ENCODE measurements at regions not wholly inside any gene's neighbourhood (a gene's known extent, or its start where the extent isn't known, plus 50 kb on each side); places are given as distances from the start of the nearest gene placed in this dataset.

DNA sequence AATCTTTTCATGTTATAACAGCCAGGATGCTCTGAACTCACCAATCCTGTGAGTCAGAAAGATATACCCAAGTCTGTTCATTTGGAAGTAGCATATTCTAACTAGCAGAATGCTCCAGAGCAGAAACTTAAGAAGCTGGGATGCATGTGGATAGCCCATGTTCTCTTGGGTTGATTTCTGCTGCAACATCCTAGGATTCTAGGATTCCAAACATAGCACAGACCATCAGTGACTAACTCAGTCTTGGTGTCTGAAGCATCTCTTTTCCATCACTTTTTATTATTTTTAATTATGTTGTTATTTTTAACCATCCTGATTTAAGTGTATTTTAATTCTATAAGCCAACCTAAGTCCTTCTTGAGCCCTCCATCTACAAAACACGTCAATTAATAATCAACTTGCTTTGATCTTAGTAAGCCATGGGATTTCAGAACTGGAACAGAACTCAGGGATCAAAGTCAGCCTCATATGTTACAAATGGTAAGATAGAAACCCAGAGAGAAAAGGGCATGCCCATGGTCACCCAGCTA is 85.4 kb downstream of the OSR1 start:
- ATAC-seq (no peak), DNase-seq (no peak)
- intact Hi-C loops (cut with DNase I): no loop called here
- Histone ChIP-seq H3K4me3 (no peak overlapping the region), H3K4me1 (no peaks in the 10 kb centered on the region), H3K36me3 (no peaks in the 10 kb centered on the region), H3K27me3 (no peaks in the 10 kb centered on the region), H3K27ac (no peak overlapping the region), H3K9me3 (no peaks in the 10 kb centered on the region)
- TF ChIP-seq, protein P1, sequence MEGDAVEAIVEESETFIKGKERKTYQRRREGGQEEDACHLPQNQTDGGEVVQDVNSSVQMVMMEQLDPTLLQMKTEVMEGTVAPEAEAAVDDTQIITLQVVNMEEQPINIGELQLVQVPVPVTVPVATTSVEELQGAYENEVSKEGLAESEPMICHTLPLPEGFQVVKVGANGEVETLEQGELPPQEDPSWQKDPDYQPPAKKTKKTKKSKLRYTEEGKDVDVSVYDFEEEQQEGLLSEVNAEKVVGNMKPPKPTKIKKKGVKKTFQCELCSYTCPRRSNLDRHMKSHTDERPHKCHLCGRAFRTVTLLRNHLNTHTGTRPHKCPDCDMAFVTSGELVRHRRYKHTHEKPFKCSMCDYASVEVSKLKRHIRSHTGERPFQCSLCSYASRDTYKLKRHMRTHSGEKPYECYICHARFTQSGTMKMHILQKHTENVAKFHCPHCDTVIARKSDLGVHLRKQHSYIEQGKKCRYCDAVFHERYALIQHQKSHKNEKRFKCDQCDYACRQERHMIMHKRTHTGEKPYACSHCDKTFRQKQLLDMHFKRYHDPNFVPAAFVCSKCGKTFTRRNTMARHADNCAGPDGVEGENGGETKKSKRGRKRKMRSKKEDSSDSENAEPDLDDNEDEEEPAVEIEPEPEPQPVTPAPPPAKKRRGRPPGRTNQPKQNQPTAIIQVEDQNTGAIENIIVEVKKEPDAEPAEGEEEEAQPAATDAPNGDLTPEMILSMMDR (IDR thresholded peaks at IDR 0.05): no peak

DNA sequence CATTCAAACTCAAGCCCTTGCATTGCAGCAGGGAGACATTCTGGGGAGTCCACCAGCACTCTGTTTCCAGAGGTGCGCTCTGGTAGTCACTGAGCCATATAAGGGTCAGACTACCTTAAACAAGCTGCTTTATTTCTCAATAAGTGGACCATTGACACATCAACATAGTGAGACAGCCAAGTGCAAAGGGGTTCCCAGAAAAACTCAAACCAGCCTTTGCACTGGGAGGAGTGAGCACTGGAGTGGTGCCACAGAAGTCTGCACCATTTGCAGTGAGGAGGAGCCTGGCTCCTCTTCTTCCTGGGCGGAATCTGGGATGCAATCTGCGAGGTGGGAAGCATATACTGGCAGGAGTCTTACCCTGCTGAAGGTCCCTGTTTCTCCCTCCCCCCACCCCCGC is 86.4 kb downstream of the OSR1 start:
- Histone ChIP-seq H3K27me3 (no peaks in the 10 kb centered on the region), H3K9me3 (no peaks in the 10 kb centered on the region), H3K4me1 (no peaks in the 10 kb centered on the region), H3K36me3 (no peaks in the 10 kb centered on the region), H3K27ac (no peak overlapping the region), H3K4me3 (no peak overlapping the region)
- TF ChIP-seq, protein P1 (IDR thresholded peaks at IDR 0.05): no peak
- intact Hi-C loops (cut with DNase I): no loop called here
- ATAC-seq (no peak), DNase-seq (no peak)

DNA sequence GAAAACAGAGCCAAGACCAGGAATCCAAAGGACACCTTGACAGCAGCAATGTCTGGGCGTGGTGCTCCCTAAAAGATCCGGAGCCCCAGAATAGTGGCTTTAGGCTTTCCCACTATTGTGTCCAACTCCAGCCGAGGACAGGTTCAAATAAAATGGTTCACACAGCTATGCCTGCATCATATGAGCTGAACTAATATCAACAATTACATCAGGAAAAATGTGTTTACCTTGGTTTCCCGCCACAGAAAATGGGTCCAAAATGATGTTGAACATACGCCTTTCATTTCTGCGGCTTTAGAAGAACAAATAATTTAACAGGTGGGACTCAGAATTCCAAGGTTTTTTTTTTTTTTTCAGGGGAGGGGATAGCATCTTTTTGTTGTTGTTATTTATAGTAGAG is 93.6 kb downstream of the OSR1 start:
- Histone ChIP-seq H3K4me3 (no peak overlapping the region), H3K27me3 (no peaks in the 10 kb centered on the region), H3K36me3 (no peaks in the 10 kb centered on the region), H3K27ac (no peak overlapping the region), H3K4me1 (no peaks in the 10 kb centered on the region), H3K9me3 (no peaks in the 10 kb centered on the region)
- ATAC-seq: no peak
- DNase-seq: no peak
- TF ChIP-seq, protein P1 (IDR thresholded peaks at IDR 0.05): no peak
- intact Hi-C loops (cut with DNase I): no loop called here

DNA sequence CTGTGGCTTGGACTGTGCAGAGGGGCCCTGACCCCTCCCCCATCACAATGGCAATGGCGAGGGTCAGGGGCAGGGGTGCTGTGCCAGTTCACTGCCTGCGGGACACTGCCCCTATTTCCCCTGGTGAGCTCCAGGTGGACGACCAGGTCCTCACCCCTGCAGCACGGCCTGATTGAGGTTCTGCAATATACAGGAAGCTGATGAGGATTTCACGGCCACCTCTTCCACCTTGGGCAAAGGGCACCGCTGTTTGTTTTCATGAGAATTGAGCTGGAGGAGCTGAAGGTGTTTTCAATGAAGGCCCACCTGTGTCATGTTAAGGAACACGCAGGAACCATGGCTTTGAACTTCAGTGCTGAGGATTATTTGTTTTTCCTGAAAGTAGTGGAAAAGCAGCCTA is 96.3 kb downstream of the OSR1 start:
- ATAC-seq: no peak
- no peak overlapping the region for H3K4me3 ChIP-seq

DNA sequence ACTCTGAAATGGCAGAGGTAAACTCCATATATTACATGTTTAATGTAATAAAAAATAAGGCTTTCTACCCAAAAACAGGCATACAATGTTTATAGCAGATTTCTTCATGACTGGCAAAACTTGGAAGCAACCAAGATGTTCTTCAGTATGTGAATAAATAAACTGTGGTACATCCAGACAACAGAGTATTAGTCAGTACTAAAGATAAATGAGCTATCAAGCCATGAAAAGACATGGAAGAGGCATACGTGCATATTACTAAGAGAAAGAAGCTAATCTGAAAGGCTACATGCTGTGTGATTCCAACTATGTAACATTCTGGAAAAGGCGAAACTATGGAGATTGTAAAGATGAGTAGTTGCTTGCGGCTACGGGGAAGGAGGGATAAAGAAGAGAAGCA is 97.4 kb downstream of the OSR1 start:
- no peaks in the 10 kb centered on the region for H3K36me3 ChIP-seq
- intact Hi-C loops (cut with DNase I): no loop called here
- no peak overlapping the region for H3K4me3 ChIP-seq
- no peak overlapping the region for H3K27ac ChIP-seq
- H3K27me3 ChIP-seq: no peaks in the 10 kb centered on the region
- peaks cover 0 to 4% of the 10 kb centered on the region in 2 donors for H3K9me3 ChIP-seq
- TF ChIP-seq, protein P1 (IDR thresholded peaks at IDR 0.05): no peak
- ATAC-seq (no peak), DNase-seq (no peak)
- H3K4me1 ChIP-seq: no peaks in the 10 kb centered on the region

More for the DNA sequence above, 96.3 kb downstream of the OSR1 start:
- no peaks in the 10 kb centered on the region for H3K4me1 ChIP-seq
- no peaks in the 10 kb centered on the region for H3K36me3 ChIP-seq
- peaks cover 0 to 4% of the 10 kb centered on the region in 2 donors for H3K9me3 ChIP-seq
- no peak overlapping the region for H3K27ac ChIP-seq
- DNase-seq: no peak
- intact Hi-C loops (cut with DNase I): no loop called here
- H3K27me3 ChIP-seq: no peaks in the 10 kb centered on the region
- TF ChIP-seq, protein P1 (IDR thresholded peaks at IDR 0.05): no peak
